Stomach (tissue), 8 donors: ENCODE measurements at regions not wholly inside any gene's neighbourhood (a gene's known extent, or its start where the extent isn't known, plus 50 kb on each side); places are given as distances from the start of the nearest gene placed in this dataset.

ENCODE experiments used
- DNase-seq, 2 donors: peaks; one replicate each; pipeline versions ENCODE4 v3.0.0 to v3.0.0-alpha.2; 2013 to 2019
- H3K27ac ChIP-seq, 5 donors: fragments of 200-600 bp in 4 of 5; sonication (generic) in 4 of 5; one replicate each; pipeline ENCODE4 v1.5.1; 2013 to 2019; ENCODE audit warnings: mild to moderate bottlenecking in 1 of 5, moderate library complexity in 1 of 5
- H3K27me3 ChIP-seq, 3 donors: fragments of 200-600 bp; sonication (generic); one replicate each; pipeline ENCODE4 v1.5.1; 2017 to 2019; ENCODE audit warnings: mixed run types in 1 of 3
- H3K36me3 ChIP-seq, 4 donors: fragments of 200-600 bp; sonication (generic); 1 replicate in 3 of 4; 2 replicates in 1 of 4; pipeline ENCODE4 v1.5.1; 2016 to 2019
- H3K4me1 ChIP-seq, 4 donors: fragments of 200-600 bp; sonication (generic); one replicate each; pipeline ENCODE4 v1.5.1; 2016 to 2019
- H3K4me3 ChIP-seq, 4 donors: fragments of 200-600 bp; sonication (generic) in 3 of 4; one replicate each; pipeline ENCODE4 v1.5.1; 2016 to 2019; ENCODE audit warnings: mild to moderate bottlenecking in 1 of 4
- H3K9me3 ChIP-seq, 4 donors: fragments of 200-600 bp; sonication (generic); one replicate each; pipeline ENCODE4 v1.5.1; 2016 to 2019
- EP300 ChIP-seq: sonication (generic); formaldehyde crosslinking; IDR thresholded peaks from one replicate; pipeline ENCODE4 v1.6.1; 2017; ENCODE audit warnings: antibody characterized with exemption
- POLR2A ChIP-seq, 4 donors: fragments of 450-650 bp; IDR thresholded peaks; one replicate each; pipeline ENCODE4 v1.6.1; 2016; ENCODE audit warnings: antibody characterized with exemption in 4 of 4, control low read depth in 2 of 4, mild to moderate bottlenecking in 1 of 4, moderate library complexity in 1 of 4
- POLR2AphosphoS5 ChIP-seq, 3 donors: sonication (generic); formaldehyde crosslinking; IDR thresholded peaks; one replicate each; pipeline ENCODE4 v1.6.1; 2016; ENCODE audit warnings: antibody characterized with exemption in 3 of 3
- WGBS, 5 donors: extraction: QIAGEN DNeasy Blood & Tissue Kit in 3 of 5; methylation state at CpG; one replicate each; pipeline versions ENCODE4 v1.1.5 to v1.1.7; 2013 to 2018; 5-methylcytosine and 5-hydroxymethylcytosine counted together
- intact Hi-C: fragments of 100-400 bp; cut with DNase I; formaldehyde crosslinking; loops from one replicate; pipeline ENCODE4 v1.15.1; 2023; ENCODE audit warnings: low total_unique reads
- TF ChIP-seq, protein P1 (sequence below), 7 experiments: fragments of 450-650 bp in 4 of 7; fragments of 200-600 bp in 3 of 7; sonication (generic) in 3 of 7; IDR thresholded peaks; one replicate each; pipeline ENCODE4 v1.5.1; 2016 to 2019; ENCODE audit warnings: antibody characterized with exemption in 7 of 7, control low read depth in 2 of 7, mild to moderate bottlenecking in 1 of 7
- donor health status: healthy with polysubstance abuse.
- donor health status: Bipolar disorder and iron deficiency.
- donor health status: healthy.

DNA sequence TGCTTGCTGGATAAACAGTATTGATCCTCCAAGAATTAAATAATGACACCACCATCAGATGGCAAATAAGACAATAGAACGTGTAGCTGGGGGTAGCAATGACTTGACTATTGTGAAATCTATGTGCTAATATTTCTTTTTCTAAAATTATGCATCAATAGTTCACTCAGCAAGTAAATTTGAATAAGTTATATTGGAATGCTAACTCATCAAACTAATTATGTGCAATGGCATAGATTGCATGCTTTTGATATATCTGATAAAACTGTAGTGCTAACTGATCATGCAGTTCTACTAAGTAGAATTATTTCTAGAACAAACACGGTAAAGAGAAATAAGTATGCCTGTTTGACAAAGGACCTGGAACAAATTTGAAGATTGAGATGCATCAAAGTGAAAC, 474.4 kb downstream of the NOVA1 start:
- intact Hi-C loops: no loop called here
- H3K4me3 ChIP-seq: no peak overlapping the region

DNA sequence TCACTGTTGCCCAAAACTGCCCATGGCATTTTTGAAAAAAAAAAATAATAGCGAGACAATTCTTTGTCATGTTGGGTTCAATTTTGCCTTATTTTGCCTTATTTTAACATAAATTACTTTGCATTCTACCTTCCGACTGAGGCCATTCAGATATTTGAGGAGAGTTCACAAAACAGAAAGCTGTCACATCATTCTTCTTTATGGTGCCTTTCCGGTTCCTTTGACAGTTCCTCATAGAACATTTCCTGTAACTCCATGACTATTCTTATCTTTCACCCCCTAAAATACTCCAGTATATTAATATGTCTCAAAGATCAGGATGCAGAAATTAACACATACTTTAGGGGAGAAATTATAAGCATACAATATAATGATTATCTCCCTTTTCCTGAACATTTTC, 476.7 kb downstream of the NOVA1 start:
- H3K9me3 ChIP-seq: no peaks in the 10 kb centered on the region
- 65 to 77% (median 72%) methylated on average over 3 of the region's 3 CpGs for WGBS, 5 donors
- intact Hi-C loops: no loop called here
- TF ChIP-seq, protein P1, sequence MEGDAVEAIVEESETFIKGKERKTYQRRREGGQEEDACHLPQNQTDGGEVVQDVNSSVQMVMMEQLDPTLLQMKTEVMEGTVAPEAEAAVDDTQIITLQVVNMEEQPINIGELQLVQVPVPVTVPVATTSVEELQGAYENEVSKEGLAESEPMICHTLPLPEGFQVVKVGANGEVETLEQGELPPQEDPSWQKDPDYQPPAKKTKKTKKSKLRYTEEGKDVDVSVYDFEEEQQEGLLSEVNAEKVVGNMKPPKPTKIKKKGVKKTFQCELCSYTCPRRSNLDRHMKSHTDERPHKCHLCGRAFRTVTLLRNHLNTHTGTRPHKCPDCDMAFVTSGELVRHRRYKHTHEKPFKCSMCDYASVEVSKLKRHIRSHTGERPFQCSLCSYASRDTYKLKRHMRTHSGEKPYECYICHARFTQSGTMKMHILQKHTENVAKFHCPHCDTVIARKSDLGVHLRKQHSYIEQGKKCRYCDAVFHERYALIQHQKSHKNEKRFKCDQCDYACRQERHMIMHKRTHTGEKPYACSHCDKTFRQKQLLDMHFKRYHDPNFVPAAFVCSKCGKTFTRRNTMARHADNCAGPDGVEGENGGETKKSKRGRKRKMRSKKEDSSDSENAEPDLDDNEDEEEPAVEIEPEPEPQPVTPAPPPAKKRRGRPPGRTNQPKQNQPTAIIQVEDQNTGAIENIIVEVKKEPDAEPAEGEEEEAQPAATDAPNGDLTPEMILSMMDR (IDR thresholded peaks at IDR 0.05): no peak
- TF ChIP-seq POLR2A (IDR thresholded peaks at IDR 0.05): no peak
- no peak for TF ChIP-seq EP300
- no peak for TF ChIP-seq POLR2AphosphoS5 (IDR thresholded peaks at IDR 0.05)
- no peak for DNase-seq
- no peaks in the 10 kb centered on the region for H3K36me3 ChIP-seq
- H3K4me3 ChIP-seq: no peak overlapping the region
- no peak overlapping the region for H3K27ac ChIP-seq
- no peaks in the 10 kb centered on the region for H3K4me1 ChIP-seq
- no peaks in the 10 kb centered on the region for H3K27me3 ChIP-seq

More for the DNA sequence above, 474.4 kb downstream of the NOVA1 start:
- Histone ChIP-seq H3K4me1 (no peaks in the 10 kb centered on the region), H3K27me3 (no peaks in the 10 kb centered on the region), H3K9me3 (no peaks in the 10 kb centered on the region), H3K36me3 (no peaks in the 10 kb centered on the region), H3K27ac (no peak overlapping the region)
- WGBS, 5 donors: 55 to 71% (median 61%) methylated on average over 2 of the region's 2 CpGs
- TF ChIP-seq POLR2AphosphoS5 (IDR thresholded peaks at IDR 0.05): no peak
- TF ChIP-seq, protein P1 (IDR thresholded peaks at IDR 0.05): no peak
- no peak for TF ChIP-seq POLR2A (IDR thresholded peaks at IDR 0.05)
- no peak for TF ChIP-seq EP300
- no peak for DNase-seq

DNA sequence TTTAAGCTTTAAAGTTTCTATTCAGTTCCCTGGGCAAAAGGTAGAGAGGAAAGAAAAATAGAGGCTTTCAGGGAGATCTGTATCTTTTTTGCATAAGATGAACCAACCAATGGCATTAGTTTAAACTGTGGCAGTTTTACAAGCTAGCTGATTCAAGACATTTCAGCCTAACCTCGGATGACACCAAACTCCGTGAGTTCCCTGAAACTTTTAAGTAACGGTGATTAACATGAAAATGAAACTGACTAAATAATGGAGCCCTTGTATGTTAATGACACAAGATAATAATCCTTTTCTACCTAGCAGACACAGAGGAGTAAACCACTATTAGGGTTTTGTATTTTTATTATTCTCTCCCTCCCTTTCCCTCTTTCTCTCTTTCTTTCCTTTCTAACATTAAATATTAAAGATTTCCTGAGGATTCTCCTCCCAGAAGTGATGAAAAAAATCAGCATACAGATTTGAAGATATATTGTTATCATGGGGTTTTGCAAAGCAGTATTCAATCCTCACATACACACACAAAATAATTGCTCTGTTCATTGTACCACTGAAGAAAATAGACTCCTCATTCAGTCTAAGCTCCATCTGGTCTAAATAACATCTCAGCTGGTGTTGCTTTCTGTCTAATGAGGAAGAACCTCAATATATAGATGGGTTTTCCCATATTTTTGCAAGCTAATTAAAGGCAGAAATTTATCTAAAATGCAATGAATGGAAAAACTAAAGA, 483.8 kb downstream of the NOVA1 start:
- DNase-seq: no peak
- H3K27ac ChIP-seq: no peak overlapping the region
- H3K4me1 ChIP-seq: no peaks in the 10 kb centered on the region
- TF ChIP-seq POLR2AphosphoS5 (IDR thresholded peaks at IDR 0.05) (no peak), EP300 (no peak), POLR2A (IDR thresholded peaks at IDR 0.05) (no peak)
- TF ChIP-seq, protein P1 (IDR thresholded peaks at IDR 0.05): no peak
- no peaks in the 10 kb centered on the region for H3K9me3 ChIP-seq
- no peaks in the 10 kb centered on the region for H3K27me3 ChIP-seq
- no peak overlapping the region for H3K4me3 ChIP-seq
- intact Hi-C loops: no loop called here
- no peaks in the 10 kb centered on the region for H3K36me3 ChIP-seq
- WGBS, 5 donors: 39 to 61% (median 43%) methylated on average over 3 of the region's 3 CpGs

DNA sequence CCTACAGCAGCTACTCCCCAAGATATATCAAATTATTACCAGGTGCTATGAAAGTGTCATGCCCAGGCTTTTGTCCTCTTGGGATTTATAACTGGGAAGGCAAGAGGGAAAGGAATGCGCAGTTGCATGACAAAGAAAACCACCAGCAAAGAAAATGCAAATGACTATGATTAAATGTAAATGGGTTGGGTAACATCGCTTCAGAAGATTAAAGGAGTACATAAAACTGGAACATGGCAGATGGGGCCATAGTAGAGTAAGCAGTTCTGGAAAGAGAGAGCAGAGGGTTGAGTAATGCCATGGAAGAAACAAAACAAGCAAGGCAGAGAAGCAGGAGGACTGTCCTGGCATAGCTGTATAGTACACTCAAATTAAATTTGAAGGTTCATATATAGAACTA, 493.1 kb downstream of the NOVA1 start:
- intact Hi-C loops: no loop called here
- WGBS, 5 donors: 78 to 96% (median 90%) methylated on average over 2 of the region's 2 CpGs
- H3K4me3 ChIP-seq: no peak overlapping the region

DNA sequence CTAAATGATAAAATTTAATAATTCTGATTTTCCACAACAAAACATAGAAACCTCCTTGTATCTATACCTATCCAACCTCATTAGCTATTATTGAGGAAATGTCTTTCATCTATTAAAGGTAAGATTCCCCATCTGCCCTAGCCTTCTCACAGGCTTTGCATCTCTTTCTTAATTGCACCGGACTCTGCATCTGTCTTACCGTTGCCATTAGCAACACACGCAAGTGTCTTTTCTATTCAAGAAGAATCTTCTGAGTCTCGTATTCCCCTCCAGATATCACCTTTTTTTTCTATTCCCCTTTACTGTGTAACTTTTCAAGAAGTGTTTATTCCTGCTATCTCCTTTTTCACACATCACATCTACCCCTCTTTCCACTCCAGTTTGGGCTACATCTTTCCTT, 500.0 kb downstream of the NOVA1 start:
- intact Hi-C loops: no loop called here
- no peaks in the 10 kb centered on the region for H3K9me3 ChIP-seq

More for the DNA sequence above, 493.1 kb downstream of the NOVA1 start:
- DNase-seq: no peak
- no peak for TF ChIP-seq POLR2AphosphoS5 (IDR thresholded peaks at IDR 0.05)
- Histone ChIP-seq H3K4me1 (no peaks in the 10 kb centered on the region), H3K36me3 (no peaks in the 10 kb centered on the region), H3K27ac (no peak overlapping the region), H3K9me3 (peaks cover 0 to 7% (median 2%) of the 10 kb centered on the region in 4 donors), H3K27me3 (no peaks in the 10 kb centered on the region)

More for the DNA sequence above, 500.0 kb downstream of the NOVA1 start:
- DNase-seq: no peak
- TF ChIP-seq EP300 (no peak), POLR2AphosphoS5 (IDR thresholded peaks at IDR 0.05) (no peak), POLR2A (IDR thresholded peaks at IDR 0.05) (no peak)
- TF ChIP-seq, protein P1 (IDR thresholded peaks at IDR 0.05): no peak
- 56 to 86% (median 58%) methylated on average over 4 of the region's 4 CpGs for WGBS, 5 donors
- no peaks in the 10 kb centered on the region for H3K27me3 ChIP-seq
- H3K4me3 ChIP-seq: no peak overlapping the region
- no peak overlapping the region for H3K27ac ChIP-seq
- no peaks in the 10 kb centered on the region for H3K36me3 ChIP-seq
- H3K4me1 ChIP-seq: no peaks in the 10 kb centered on the region
